Superior temporal gyrus (tissue), 1 donor: ENCODE measurements at regions not wholly inside any gene's neighbourhood (a gene's known extent, or its start where the extent isn't known, plus 50 kb on each side); places are given as distances from the start of the nearest gene placed in this dataset.

Experiments
- DNase-seq: peaks from one replicate; pipeline ENCODE4 v3.0.0-alpha.2; 2016; ENCODE audit errors: extremely low spot score

DNA sequence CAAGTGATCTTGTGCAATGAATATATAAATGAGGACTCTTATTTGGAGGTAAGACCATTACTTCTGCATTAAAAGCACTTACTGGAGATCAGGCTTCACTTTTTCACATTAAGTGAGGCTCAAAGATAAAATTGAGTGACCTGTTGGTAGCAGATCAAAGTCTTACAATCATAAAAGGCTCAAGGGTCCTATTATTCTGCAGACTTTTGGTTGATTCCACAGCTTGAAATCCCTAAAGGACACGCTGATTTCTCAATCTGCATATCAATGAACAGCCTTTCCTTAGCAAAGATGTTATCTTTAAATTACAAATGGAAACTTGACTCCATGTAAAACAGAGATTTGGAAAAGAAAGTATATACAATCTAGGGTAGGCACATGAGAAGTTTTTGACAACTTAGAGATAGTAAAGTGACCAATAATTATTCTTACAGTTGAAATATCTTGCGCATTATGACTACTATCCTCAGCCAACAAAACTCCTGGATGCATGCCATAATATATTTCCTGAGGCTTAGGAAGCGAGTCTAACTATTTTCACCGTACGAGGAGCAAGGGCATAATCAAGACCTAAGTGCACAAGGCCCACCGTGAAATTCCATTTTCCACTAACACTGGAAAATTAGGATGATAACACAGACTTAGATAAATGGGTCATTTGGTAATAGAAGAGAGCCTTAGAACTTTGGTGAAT lies 640.7 kb downstream of the LIG4 start:
- DNase-seq = no peak

DNA sequence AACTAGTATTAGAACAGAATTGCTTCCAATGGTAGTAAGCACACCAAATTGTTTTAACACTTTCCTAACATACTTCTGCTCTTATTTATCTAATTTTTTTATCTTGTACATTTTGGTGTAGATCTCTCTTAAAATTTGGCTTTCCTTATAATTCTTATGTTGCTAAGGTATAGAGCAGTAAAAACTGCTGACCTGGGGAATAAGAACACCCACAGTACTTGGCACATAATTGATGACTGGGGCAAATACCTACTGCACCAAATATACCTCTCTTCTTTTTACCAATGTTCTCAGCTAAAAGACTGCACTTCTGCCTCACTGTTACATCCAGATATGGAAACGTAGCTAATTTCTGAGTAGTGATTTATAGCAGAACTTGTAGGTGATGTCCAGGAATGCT lies 642.2 kb downstream of the LIG4 start:
- DNase-seq = no peak

DNA sequence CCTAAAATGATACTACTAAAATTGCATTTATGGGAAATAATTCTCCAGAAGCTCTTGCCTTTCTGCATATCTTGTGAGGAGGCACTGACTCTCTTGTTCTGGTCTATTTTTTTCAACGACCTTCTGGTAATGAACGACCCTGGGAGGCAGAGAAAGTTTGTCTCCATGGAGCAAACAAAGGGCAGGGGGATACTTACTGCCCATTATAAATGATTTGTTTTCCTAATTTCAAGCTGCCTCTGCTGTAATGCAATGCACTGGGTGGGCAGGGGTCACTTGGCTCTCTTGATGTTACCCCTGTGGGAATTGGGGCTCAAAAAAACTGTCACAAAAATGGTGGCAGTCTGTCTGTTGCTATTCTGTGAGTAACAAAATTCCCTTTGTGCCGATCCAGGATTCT lies 643.2 kb downstream of the LIG4 start:
- DNase-seq = no peak

DNA sequence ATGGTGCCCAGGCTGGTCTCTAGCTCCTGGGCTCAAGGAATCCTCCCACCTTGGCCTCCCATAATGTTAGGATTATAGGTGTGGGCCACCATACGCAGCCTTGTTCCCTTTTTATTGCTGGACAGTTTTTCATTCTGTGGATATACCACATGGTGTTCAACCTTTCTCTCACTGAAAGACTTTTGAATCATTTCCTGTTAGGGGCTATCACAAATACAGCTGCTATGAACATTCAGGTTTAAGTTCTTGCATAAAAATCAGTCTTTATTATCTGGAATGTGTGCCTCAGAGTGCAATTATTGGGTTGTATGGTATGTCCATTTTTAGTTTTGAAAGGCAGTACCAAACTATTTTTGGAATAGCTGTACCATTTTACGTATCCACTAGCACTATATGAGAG lies 647.2 kb downstream of the LIG4 start:
- no peak for DNase-seq

DNA sequence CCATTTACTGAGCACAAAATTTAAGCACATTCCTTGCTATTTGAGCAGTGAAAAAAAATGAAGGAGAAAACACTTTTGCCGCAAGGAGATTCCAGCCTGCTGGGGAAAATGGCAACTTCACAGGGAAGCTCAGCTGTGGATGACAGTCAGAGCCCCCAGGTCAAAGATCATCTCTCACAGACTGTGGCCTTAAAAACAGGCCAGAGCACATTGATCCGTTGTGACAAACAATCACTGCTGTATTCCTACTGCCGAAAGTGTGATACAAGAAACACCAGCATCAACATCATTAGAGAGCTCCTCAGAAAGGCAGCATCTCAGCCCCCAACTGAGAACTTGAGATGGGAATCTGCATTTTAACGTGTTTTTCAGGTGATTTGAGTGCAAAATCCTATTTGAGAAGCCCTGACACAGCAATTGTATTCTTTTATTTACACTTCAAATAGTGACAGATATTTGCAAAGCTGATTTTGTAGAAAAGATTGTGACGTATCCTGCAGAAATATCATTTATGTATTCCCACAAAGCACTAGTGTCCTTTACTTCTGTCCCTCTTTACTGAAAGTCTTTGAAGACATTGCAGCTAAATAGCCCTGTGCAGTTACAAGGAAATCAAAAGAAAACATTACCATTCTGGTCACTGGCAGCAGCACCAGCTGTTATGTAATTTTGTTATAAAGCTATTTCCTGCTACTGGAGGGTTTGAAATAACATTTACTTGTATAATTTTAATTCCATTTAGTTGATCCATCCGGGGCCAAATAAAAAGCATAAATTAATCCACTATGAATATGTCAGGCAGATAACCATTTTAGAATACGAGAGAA lies 652.0 kb downstream of the LIG4 start:
- peak; percentile 68 for DNase-seq

DNA sequence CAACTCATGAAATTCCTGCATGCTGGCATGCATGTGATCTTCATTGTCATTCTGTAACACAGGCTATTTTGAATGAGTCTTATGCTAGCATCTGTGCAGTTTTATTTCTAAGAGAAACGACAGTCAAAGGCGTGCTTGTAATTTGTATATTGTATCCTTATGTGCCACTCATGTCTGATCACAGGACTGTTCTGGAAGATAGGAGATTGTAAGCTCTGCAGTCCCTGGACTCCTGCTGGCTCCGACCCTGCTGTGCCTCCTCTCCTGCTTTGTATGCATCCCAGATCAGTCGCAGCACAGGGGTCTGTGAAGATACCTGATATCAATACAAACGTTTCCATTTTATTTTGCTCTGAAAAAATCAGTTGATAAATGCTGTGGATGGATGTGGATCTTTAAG lies 653.1 kb downstream of the LIG4 start:
- no peak for DNase-seq

DNA sequence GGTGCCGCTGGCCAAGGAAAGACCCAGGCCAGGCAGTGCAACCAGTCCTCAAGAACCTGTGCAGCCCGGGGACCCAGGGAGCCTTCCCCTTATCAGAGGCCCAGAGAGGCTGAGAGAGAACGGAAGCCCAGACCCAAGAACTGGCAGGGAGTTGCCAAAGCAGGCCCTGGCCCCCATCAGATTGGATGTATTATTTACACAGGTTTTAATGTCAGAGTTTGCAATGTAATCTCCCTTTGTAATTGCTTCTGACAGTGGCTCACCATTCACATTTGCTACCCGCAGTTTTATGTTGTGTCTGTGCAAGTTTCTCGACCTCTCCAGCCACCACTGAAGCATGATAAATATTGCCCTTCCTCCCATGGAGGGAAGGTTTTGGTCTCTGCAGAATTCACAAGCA lies 660.9 kb downstream of the LIG4 start:
- DNase-seq = no peak

DNA sequence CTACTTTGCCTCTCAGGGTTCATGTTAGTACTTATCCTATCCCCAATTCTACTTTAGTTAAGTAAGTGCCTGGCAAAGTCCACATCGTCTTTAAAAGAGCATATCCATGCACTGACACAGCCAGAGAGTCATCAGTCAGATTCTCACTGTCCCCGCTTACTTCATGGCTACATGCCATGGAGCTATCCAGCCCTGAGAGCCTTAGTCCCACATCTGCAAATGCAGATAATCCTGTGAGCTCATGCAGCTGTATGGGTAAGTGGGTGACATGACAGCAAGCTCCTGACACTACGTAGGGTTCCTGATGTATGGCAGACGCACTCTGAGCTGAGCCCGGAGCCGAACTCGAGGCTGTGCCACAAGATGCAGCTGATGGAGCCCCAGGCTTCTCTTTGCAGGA lies 661.5 kb downstream of the LIG4 start:
- no peak for DNase-seq

DNA sequence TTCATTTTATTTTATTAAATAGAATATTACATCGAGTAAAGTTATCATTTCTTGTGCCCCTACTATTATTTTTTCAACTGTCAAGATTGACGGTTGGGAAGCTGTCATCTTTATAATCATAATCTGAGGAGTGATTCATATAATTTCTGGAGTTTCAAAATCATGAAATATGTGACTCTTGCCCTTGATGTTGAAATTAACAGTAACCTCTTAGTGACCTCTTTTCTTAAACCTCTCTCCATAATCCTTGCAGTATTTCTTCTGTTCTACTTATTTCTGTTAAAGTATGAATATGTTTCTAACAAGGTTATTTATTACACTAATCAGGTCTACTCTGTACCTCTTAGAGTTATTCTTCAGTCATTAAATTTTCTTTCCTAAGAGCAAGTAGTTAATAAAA lies 663.8 kb downstream of the LIG4 start:
- DNase-seq = no peak

DNA sequence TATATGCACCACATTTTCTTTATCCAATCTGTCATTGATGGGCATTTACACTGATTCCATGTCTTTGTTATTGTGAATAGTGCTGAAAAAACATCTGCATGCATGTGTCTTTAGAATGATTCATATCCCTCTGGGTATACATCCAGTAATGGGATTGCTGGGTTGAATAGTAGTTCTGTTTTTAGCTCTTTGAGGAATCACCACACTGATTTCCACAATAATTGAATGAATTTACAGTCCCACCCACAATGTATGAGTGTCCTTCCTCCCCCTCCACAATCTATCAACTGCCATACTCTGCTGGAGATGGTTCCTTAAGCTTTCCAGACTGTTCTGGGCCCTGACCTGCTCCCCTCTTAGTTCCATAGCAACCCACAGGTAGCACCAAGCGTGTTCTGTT lies 667.0 kb downstream of the LIG4 start:
- no peak for DNase-seq

DNA sequence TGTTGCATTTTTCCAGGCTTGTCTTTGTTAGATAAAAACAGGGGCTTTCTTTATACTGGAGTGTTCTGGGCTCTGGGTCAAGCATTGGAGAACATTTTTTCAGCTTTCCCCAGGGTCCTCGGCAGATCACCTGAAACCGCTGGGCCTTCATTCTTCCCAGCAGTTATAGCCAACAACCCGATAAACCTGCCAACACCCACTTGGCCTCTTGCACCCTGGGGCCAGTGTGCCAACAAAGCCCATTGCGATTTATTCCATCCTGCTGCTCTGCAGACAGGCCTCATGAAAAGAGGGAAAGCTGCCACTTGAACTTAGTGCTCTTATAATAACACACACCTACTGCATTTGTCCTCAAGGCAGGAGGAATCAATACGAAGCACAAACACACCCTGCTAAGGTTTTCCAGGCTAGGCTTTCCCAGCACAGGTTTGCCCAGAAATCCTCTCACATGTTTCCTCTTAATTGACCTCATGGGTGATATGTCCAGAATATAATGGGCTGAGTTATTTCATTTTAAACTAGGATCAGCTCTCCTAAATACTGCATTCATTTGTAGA lies 669.3 kb downstream of the LIG4 start:
- DNase-seq = no peak

DNA sequence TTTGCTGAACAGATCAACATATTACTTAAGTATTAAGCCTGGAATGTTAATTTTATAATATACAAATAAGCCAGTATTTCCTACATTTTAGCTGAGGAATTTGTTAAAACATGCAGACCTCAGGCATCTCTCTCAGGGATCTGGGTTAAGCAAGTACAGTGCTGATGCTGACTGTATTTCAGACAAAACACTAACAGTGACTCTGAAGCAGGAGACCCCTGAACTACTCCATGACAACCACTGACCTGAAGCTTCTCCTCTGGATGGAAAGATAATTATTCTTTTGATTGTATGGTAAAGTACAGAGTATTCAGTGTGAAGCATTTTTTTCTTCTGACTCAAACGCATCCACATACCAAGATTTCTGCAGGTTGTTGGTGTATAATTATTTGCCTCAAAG lies 680.8 kb downstream of the LIG4 start:
- DNase-seq = no peak

DNA sequence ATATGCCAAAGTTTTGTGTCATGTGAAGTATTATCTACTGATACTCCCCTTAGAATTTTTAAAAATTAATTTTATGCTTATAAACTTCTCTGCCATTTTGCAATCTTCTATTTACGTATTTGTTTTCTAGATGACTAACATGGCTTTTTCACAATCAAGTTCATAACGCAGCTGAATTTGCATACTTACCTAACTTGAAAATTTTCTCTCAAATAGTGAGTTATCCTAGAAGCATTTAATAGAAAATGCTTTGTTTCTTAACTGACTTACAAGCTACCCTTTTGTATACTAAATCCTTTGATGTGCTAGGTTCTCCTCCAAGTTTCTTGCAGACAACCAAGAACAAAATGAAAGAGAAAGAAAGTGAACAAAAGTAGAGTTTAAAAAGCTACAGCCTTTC lies 683.5 kb downstream of the LIG4 start:
- no peak for DNase-seq

DNA sequence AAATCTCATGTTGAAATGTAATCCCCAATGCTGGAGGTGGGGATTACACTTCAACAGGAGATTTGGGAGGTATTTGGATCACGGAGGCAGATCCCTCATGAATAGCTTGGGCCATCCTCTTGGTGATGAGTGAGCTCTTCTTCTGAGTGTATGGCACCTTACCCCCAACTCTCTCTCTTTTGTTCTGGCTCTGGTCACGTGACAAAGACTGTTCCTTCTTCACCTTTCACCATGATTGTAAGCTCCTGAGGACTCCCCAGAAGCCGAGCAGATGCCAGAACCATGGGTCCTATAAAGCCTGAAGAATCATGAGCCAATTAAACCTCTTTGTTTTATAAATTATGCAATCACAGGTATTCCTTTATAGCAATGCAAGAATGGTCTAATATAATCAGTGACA lies 684.2 kb downstream of the LIG4 start:
- DNase-seq = no peak

DNA sequence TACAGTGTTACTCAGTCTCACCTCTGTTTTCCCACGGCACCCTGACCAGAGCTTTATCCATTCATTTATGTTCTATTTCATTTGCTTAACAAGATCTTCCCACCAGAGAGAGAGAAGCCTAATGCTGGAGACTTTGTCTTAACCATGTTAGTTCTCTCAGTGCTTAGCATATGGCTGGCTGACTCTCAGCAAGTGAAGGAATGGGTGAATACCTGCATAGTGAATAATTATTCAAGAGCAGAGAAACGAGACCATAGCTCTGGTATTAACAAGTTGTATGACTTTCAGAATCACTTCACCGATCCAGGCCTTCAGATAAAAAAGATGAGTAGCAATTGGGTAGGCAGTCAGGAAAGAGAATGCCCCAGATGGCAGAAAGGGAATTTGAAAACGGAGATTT lies 686.3 kb downstream of the LIG4 start:
- DNase-seq = no peak

DNA sequence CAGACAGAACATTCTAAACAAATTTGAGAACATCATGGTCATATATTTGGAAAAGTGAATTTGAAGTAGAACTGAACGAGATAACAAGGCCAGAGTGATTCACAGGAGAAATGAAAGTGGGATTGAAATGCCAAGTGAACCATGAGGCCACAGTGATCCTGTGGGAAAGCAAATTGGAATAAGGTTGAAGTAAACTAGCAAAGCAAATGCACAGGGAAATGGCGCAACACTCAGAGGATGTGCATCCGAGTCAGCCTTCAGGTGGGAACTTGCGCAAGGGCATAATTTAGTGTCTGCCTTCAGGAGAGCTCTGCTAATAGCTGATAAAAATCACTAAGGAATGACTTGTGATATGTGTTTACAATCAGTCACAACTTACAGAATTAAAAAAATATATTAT lies 696.6 kb downstream of the LIG4 start:
- DNase-seq = no peak

DNA sequence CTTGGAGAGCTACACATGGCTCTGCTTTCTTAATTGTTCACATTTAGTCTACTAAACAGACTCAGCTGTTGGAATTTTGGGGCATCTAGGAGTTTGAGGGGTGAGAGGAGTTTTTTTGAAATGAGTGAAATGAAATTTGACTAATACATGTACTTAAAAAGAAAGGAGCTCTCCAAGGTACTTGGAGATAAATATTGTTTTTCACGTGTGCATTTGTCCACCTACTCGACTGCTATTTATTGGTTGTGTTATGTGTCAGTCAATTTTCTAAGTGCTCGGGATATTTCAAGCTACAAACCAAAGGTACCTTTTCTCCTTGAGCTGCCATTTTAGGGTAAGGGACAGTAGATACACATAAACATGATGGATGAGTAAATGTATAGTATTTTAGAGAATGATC lies 697.0 kb downstream of the LIG4 start:
- DNase-seq = no peak

DNA sequence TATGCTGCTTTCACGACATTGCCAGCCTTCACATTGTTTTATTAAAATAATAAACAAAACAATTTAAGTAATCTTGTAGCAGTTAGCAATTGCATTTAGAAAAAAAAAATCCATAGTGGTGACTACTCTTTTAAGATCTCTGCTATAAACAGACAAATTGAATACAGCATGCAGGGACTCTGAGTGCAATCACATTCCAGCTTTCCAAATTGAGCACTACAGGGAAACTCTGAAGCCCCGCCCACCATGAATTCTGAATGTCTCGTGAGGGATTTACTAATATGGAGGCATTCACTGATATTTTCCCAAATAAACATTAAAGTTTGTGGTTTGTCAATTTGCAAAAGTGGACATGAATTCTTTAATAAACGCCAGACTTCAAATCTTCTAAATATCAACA lies 698.8 kb downstream of the LIG4 start:
- DNase-seq = no peak

DNA sequence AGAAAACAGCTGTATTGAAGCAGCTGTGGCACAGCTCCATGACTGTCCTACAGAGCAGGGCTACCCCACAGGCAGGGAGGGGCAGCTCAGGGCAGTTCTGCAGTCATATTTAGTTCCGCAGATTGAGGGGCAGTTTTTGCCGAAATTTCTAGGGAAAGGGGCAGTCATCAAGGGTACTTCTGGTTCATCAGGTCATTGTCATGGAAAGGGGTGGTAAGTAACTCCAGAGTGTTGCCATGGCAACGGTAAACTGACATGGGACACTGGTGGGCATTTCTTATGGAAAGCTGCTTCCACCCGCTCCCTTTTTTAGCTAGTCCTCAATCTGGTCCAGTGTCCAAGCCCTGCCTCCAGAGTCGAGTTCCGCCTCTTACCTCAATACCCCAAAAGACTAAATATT lies 702.8 kb downstream of the LIG4 start:
- DNase-seq = no peak

DNA sequence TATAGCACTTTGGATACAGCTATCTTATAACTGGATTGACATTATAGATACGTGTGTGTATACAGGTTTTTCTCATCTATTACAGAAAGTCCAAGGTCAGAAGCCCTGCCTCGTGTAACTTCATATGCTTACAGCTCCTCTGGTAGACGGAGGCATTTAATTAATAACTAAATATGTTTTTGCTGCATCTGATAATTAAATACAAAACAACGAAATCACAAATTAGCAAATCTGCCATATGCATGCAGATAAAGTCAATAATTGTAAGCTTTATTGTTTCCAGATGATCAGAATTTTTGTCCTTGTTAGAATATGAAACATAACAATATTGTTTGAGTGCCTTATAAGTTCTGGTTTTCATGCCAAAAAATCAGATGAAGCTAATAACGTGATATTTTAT lies 717.7 kb downstream of the LIG4 start:
- DNase-seq = no peak

DNA sequence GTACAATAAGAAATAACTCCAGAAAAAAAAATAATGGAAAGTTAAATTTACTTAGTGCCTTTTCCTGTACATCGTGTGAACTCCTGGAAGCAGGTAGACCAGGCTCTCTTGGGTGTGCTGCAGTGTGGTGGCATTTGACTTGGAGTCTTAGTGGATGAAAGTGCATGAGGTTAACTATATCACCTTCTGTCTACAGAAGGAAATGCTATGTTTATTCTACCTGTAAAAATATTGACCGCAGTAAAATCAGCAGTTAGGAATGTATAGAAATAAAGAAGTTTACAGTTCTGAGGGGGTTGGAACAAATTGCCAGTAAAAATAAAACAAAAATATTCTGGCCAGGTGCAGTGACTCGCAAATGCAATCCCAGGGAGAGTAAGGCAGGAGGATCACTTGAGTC lies 722.1 kb downstream of the LIG4 start:
- DNase-seq = no peak

DNA sequence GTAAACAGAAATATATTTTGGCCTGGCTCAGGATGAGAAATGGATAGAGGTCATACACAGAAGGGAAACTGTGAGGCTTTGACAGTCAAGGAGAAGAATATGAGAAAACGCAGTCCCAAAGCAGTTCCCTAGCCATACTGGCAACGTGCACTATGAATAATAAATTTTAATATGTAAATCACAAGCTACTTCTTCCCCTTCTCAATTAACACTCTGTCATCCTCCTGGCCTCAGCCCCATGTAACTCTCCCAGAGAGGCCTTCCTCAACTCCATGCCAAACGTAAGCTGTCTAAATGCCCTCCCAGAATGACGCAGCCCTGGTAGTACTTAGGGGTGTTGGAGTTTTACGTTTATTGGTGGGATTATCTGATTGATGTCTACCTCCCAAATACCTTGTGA lies 732.6 kb downstream of the LIG4 start:
- DNase-seq = no peak

DNA sequence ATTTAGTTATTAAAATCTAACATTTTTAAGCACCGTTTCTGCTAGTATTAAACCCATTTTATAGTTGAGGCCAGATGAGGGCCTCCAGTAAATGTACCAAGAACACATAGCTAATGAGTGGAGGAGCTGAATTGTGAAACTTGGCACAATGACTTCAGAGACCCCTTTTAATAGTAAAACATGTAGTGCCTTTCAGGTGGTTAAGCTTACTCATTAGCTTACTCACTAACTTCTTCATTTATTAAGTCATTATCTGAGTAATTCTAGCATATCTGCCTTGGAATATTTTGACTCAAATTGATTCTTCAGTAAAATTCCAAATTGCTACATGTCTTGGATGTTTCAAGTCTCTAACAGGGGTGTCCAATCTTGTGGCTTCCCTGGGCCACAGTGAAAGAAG lies 735.2 kb downstream of the LIG4 start:
- no peak for DNase-seq
